Inferior parietal cortex (tissue), 1 donor: ENCODE measurements at regions not wholly inside any gene's neighbourhood (a gene's known extent, or its start where the extent isn't known, plus 50 kb on each side); places are given as distances from the start of the nearest gene placed in this dataset.
"Not testable (repeated sequence)": the region's sequence is repeated elsewhere in the genome, so short reads cannot be mapped to it uniquely, and the experiment has no call there.

ENCODE experiments used
- DNase-seq: peaks from one replicate; pipeline ENCODE4 v3.0.0-alpha.2; 2016; ENCODE audit errors: extremely low spot score

GRCh38 chr2:58466021-58466420, 224.9 kb upstream of the FANCL start:
- not testable (repeated sequence) for DNase-seq

GRCh38 chr2:58460670-58461069, 219.5 kb upstream of the FANCL start:
- no peak for DNase-seq

- no peak for DNase-seq
Observed at GRCh38 chr2:58449286-58450010, 208.3 kb upstream of the FANCL start.

- DNase-seq: no peak
Observed at GRCh38 chr2:58448845-58449244, 207.7 kb upstream of the FANCL start.

GRCh38 chr2:58448065-58448507, 207.0 kb upstream of the FANCL start:
- DNase-seq: peak; percentile 87

GRCh38 chr2:58447586-58447985, 206.5 kb upstream of the FANCL start:
- DNase-seq: no peak

- DNase-seq: no peak
Observed at GRCh38 chr2:58441643-58442042, 200.5 kb upstream of the FANCL start.

GRCh38 chr2:58436872-58437271, 195.7 kb upstream of the FANCL start:
- DNase-seq: no peak

GRCh38 chr2:58435246-58435645, 194.1 kb upstream of the FANCL start:
- DNase-seq: no peak

- no peak for DNase-seq
Observed at GRCh38 chr2:58434692-58435091, 193.6 kb upstream of the FANCL start.

- DNase-seq: no peak
Observed at GRCh38 chr2:58432491-58433170, 191.5 kb upstream of the FANCL start.

GRCh38 chr2:58429014-58429875, 188.1 kb upstream of the FANCL start:
- DNase-seq: peak; percentile 73

- no peak for DNase-seq
Observed at GRCh38 chr2:58428096-58429013, 187.2 kb upstream of the FANCL start.

- peak; percentile 67 for DNase-seq
Observed at GRCh38 chr2:58427572-58428095, 186.5 kb upstream of the FANCL start.

- DNase-seq: no peak
Observed at GRCh38 chr2:58425368-58425767, 184.2 kb upstream of the FANCL start.

- DNase-seq: no peak
Observed at GRCh38 chr2:58419983-58420382, 178.9 kb upstream of the FANCL start.

GRCh38 chr2:58416696-58417095, 175.6 kb upstream of the FANCL start:
- no peak for DNase-seq

GRCh38 chr2:58414506-58414905, 173.4 kb upstream of the FANCL start:
- no peak for DNase-seq

- DNase-seq: no peak
Observed at GRCh38 chr2:58410549-58410948, 169.4 kb upstream of the FANCL start.

- no peak for DNase-seq
Observed at GRCh38 chr2:58407487-58407886, 166.4 kb upstream of the FANCL start.

GRCh38 chr2:58405341-58405740, 164.2 kb upstream of the FANCL start:
- DNase-seq: no peak
